ENCODE measurements at regions not wholly inside any gene's neighbourhood (a gene's known extent, or its start where the extent isn't known, plus 50 kb on each side); places are given as distances from the start of the nearest gene placed in this dataset.

GRCh38 chrX:140848800-140849199, 139.2 kb downstream of the LINC00632 start:
- Histone ChIP-seq H3K27ac (no peak overlapping the region), H3K9me3 (no peaks in the 10 kb centered on the region), H3K36me3 (no peaks in the 10 kb centered on the region), H3K27me3 (no peaks in the 10 kb centered on the region), H3K4me3 (no peak overlapping the region), H3K4me1 (no peaks in the 10 kb centered on the region)
- TF ChIP-seq CTCF (IDR thresholded peaks at IDR 0.05) (no peak), POLR2A (IDR thresholded peaks at IDR 0.05) (no peak)
- DNase-seq: no peak
- intact Hi-C loops (cut with DNase I; ENCODE audit: low total_unique reads): no loop called here

- Histone ChIP-seq H3K9me3 (no peaks in the 10 kb centered on the region), H3K36me3 (no peaks in the 10 kb centered on the region), H3K27me3 (no peaks in the 10 kb centered on the region), H3K4me1 (no peaks in the 10 kb centered on the region), H3K4me3 (no peak overlapping the region), H3K27ac (no peak overlapping the region)
- intact Hi-C loops (cut with DNase I; ENCODE audit: low total_unique reads): no loop called here
- TF ChIP-seq CTCF (IDR thresholded peaks at IDR 0.05) (no peak), POLR2A (IDR thresholded peaks at IDR 0.05) (no peak)
- no peak for DNase-seq
Observed at GRCh38 chrX:140860718-140861117, 141.7 kb upstream of the SPANXB1 start.

GRCh38 chrX:140866446-140866845, 135.9 kb upstream of the SPANXB1 start:
- Histone ChIP-seq H3K27me3 (no peaks in the 10 kb centered on the region), H3K4me3 (no peak overlapping the region), H3K27ac (no peak overlapping the region), H3K4me1 (no peaks in the 10 kb centered on the region), H3K9me3 (no peaks in the 10 kb centered on the region), H3K36me3 (no peaks in the 10 kb centered on the region)
- intact Hi-C loops (cut with DNase I; ENCODE audit: low total_unique reads): no loop called here
- DNase-seq: no peak
- TF ChIP-seq CTCF (IDR thresholded peaks at IDR 0.05) (no peak), POLR2A (IDR thresholded peaks at IDR 0.05) (no peak)

GRCh38 chrX:140912606-140913005, 89.8 kb upstream of the SPANXB1 start:
- intact Hi-C loops (cut with DNase I; ENCODE audit: low total_unique reads): no loop called here
- TF ChIP-seq POLR2A (IDR thresholded peaks at IDR 0.05) (no peak), CTCF (IDR thresholded peaks at IDR 0.05) (no peak)
- Histone ChIP-seq H3K4me3 (no peak overlapping the region), H3K4me1 (no peaks in the 10 kb centered on the region), H3K27me3 (no peaks in the 10 kb centered on the region), H3K9me3 (no peaks in the 10 kb centered on the region), H3K27ac (no peak overlapping the region), H3K36me3 (no peaks in the 10 kb centered on the region)
- no peak for DNase-seq

- Histone ChIP-seq H3K36me3 (no peaks in the 10 kb centered on the region), H3K4me3 (no peak overlapping the region), H3K27me3 (no peaks in the 10 kb centered on the region), H3K4me1 (no peaks in the 10 kb centered on the region), H3K27ac (no peak overlapping the region), H3K9me3 (no peaks in the 10 kb centered on the region)
- no peak for DNase-seq
- intact Hi-C loops (cut with DNase I; ENCODE audit: low total_unique reads): no loop called here
- TF ChIP-seq POLR2A (IDR thresholded peaks at IDR 0.05): no peak
- no peak for TF ChIP-seq CTCF (IDR thresholded peaks at IDR 0.05)
Observed at GRCh38 chrX:140913802-140914501, 88.4 kb upstream of the SPANXB1 start.
